Midbrain (tissue), 1 donor: ENCODE measurements at regions not wholly inside any gene's neighbourhood (a gene's known extent, or its start where the extent isn't known, plus 50 kb on each side); places are given as distances from the start of the nearest gene placed in this dataset.

ENCODE experiments used
- DNase-seq: peaks from one replicate; lab custom pipeline; 2025; lab: John Stamatoyannopoulos, UW

DNA sequence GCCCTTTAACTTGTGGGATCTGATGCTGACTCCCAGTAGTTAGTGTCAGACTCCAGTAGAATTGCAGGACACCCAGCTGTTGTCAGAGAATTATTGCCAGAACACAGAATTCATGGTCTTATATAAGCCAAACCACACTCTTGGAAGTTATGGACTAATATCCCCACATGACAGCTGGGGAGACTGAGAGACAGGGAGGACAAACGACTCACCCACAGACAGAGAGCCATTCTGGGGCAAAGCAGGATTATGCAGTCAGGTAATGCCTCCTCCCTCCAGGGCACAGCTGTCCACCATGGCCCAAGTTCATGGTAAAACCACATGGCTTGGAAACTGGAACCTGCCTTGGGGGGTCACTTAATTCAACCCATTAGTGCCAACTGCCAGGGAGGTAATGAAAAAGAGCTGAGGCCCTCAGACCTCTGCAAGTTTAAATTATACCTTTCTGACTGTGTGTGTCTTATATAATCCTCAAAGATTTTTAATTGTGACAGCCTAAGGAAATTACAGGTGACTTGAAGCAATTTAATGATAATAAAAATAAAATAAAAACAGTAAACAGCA is 299.5 kb downstream of the BUD13 start:
- no peak for DNase-seq

DNA sequence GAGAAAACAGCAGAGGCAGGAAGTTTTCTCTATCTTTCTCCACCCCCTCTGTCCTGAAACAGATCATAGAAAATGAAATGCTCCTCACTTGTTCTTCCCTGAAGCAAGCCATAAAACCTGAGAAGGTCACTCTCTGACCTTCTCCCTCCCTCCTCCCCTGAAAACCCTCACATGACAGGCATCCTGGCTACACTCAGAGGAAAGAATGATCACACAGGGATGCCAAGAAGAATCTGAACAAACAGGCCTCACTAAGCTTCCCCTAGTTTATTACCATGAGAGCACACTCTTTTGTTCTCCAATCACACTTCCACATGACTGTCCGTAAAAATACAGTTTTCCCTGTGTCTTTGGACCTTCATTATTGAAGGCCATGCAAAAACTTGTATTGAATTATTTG is 300.1 kb downstream of the BUD13 start:
- peak; percentile 5 for DNase-seq

DNA sequence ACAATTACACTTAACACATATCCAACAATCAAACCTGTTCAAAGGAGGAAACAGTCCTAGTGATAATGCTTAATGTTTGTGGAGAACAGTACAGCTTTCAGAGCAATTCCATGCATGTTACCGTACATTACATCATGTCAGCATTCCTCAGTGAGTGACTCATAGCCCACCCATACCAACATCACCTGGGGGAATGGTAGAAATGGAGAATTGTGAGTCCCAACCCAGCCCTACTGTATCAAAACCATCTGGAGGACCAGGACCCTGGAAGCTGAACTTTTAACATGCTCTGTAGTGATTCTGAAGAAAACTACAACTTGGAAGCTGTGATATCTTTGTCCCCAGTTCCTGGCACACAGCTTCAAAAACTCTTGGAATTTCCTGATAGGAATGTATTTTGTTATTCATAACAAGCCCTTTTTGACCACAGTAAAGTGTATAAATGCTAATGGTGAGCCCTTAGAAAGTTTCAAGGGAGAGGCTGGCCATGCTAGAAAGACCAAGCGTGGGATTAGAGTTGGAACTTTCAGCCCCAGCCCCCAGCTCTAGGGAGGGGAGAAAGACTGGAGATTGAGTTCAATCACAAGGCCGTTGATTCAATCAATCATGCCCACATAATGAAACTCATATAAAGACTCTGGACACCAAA is 301.1 kb downstream of the BUD13 start:
- DNase-seq = no peak

DNA sequence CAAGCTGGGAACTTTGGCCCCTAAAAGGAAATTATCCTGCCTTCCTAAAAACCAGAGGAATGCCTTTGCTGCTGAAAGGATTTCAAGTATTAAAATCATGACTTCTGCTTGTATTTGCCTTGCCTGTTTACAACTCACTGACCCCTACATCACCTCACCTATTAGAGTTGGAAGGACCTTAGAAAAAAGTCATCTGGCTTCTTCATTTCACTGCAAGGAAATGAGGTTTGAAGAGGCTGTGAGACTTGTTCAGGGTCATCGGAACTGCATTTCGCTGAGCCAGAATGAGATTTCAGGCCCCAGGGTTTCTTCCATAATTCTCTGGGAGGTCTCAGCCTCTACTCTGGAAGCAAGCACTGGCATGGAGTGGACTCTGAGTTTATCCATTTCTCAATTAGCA is 304.1 kb downstream of the BUD13 start:
- DNase-seq = no peak

DNA sequence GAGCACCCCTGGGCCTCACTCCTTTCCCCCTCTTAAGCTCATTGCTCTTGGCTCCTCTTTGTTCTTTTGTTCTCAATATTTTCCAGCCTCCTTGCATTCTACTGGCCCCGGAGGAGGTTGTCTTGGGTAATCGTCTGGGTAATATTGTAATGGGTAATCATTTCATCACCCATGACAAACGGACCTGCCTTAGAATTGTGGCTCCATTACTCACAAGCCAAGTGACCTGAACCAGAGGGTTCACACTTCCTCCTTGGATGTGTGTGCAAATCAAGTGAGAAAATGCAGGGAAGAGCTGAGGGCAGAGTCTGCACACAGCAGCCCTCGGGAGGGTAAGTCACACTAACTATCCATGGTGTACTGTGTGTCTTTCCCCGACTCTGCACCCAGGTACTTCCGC is 305.0 kb downstream of the BUD13 start:
- no peak for DNase-seq

DNA sequence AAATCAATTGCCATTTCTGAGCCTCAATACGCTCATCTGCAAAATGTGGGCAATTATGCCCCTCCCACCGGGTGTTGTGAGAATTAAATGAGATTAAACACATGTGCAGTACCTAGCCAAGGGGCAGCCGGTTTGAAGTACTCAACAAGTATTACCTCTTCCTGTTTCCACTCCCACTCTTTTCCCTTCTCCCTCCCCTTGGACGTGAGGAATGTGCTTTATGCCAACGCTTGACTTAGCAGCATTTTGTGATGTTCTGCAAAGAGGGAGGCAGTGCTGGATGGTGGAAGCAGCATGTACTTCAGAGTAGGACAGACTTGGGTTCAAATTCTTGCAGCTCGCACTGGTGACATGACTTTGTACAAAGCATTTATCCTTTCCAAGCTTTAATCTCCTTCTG is 306.0 kb downstream of the BUD13 start:
- DNase-seq = no peak

DNA sequence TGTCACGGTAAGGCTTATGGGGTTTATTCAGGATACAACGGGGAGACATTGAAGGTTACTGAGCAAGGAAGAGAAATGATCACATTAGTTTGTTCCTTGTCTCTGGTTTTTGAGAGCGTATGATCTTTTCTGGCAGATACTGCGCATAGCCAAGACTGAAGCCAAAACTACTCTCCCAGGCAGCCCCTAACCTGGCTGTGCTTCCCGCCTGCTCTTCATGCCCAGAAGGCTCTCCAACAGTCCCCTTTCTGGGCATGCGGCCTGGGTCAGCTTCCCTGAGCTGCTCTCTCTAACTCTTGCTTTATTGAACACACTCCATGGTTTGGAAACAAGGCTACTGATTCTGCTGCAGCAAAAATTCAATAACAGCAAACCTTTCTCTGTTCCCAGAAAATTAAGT is 306.6 kb downstream of the BUD13 start:
- DNase-seq = peak; percentile 20

DNA sequence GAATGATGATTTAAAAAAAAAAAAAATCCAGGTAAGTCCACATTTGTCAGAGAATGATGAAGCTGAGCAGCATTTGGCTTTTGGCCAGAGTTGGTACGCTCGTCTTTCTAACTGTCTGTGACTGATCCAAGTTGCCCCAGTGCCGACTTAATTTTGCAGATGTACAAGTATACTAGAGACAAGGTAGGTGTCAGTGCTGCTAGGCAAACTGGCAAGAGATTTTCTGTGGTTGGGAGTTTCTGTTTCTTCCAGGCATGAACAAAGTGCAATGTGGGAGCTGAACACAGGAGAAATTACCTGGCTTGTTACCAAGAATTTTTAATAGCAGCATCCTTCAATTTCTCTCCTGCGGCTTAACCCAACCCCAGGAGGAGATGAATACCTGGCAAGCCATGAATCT is 307.7 kb downstream of the BUD13 start:
- DNase-seq = no peak

DNA sequence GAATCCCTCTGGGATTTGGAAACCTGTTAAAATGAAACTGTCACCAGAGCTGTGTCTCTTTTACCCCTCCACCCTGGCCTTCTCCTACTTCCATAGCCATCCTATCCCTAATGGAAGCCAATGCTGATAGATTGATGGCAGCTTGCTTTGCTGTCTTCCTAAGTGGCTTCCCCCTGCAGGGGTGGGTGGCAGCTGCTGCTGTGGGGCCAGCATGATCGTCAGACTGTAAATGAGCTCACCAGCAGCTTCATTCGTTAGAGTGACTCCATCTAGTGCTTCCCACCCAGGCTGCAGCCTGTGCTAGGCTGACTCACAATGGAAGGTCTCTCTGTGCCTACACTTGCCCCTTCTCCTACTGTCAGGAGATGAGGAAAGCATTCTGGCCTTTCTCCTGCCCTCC is 311.0 kb downstream of the BUD13 start:
- no peak for DNase-seq

DNA sequence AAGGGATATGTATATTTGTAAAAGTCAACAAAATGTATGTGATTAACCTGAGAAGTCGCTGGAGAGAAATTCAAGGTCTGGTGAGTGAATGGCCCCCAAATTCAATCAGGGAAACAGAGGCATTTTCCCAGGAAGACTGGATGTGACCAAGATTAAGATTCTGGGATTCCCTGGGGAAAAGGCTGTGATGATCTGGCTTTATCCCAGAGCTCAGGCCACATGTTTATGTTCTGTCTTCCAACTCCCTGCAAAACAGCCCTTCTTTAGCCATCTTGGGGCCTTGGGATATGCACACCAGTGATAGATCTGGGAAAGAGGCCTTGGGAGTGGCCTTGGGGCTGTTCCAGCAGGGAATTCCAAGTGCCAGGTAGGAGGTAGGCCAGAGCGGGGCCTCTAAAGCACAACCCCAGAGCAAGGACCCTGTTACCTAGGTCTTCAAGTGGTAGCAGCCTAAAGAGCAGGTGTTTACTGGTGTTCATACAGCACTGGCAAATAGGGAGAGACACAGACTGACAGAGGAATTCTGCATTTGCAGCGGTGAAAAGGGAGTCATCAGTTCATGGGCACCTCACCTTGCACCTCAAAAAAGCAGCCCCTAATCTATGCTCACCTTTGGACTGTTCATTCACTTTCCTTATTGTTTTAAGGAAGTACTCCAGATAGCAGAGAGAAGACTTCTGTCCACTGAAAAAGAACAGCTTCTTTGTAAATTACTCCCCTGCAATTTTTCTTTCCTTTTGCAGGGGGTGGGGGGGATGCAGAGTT is 312.4 kb downstream of the BUD13 start:
- DNase-seq = no peak

DNA sequence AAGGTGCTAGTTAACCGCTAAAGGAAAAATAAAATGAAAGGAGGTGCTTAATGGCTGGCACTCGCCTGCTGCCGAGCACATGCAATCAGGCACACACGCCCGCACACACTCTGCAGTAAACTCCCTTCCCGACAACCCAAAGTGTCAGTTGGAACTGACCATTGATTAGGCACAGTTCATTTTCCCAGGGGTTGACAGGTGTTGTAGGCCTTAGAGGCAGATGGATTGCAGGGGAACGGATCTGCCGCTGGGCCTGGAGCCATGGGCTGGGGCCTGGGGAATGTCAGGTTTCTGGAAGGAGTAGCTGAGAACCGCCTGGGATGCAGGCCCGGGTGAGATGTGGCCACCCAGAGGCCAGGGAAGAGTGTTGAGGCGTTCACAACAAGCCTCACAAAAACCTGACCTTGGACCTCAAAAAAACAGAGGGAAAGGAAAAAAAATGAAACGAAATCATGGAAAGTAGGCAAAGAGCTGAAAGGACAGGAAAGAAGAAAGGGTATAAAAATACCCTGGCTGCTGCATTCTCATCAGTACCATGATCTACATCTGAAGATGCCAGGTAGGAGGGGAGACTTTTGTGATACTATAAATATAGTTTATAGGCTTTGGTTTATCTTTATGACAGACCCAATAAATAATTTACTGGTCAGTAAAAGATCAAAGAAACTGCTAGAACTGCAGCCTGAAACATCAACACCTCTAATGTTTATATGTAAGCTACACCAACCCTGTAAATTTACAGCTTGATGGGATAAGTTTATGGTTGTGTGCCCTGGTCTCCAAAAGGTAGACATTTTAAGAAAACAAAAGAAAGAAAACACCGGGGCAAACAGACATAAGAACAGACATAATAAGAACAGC is 313.4 kb downstream of the BUD13 start:
- no peak for DNase-seq

DNA sequence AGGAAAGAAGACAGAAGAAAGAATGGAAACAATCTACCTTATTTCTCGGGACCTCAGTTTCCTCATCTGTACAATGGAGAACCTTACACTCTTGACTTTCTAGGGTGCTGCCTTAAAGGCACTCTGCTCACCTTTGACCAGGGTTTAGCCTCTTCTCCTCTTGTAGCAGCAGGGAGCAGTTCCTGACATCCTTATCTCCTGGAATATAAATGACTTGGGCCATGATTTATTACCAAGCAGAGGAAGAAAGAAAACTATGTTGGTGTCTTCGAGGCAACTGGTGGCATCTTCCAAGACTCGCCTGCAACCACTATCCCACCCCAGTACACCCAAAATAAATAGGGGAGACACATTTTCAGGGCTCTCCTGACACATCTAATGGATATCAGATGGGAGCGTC is 314.2 kb downstream of the BUD13 start:
- DNase-seq = no peak

DNA sequence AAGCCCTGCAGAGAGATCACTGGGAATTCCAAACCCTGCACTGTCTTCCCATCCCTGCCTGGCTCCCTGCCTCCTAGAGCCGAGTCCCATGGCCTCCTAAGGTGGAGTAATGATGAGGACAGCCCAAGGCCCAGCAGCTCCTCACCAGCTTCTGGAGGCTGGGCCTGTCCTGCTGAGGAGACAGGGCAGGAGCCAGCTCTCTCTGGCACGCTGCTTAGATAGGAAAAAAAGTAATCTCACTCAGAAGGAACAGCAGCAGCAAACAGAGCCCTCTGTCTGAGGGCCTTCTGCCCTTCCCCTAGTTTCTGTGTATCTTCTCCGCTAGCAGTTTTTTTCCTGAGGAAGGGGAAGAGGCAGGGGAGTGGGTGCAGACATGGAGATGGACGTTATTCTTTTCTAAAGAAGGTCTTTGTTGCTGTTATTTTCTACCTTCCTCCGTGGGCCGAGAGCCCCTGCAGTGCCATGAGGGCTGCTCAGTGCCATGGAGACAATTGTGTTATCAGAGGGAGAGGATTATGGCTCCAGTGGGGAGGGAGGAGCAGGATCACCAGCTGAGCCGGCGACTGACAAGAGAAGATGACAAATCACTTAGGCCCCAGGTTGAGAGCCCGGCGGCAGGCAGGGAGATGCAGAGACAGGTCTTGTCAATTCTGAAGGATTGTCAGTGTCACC is 315.3 kb downstream of the BUD13 start:
- no peak for DNase-seq

DNA sequence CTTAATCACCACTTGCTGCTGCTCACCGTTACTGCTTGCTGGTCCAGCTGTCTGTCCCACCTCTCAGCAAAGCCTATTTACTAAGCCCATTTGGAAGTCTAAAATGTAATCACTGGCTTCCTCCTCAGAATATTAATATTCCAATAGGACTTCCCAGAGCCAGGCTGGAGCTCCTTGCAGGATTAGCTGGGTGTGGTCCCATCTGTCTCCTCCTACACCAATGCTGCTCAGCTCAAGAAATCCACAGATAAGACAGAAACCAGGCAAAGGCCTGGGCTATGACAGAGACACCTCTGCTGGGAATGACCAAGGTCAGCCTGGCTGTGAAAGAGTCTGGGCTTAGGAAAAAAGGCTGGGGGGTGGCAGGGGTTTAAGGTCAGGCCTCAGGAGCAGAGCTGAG is 317.8 kb downstream of the BUD13 start:
- DNase-seq = no peak

DNA sequence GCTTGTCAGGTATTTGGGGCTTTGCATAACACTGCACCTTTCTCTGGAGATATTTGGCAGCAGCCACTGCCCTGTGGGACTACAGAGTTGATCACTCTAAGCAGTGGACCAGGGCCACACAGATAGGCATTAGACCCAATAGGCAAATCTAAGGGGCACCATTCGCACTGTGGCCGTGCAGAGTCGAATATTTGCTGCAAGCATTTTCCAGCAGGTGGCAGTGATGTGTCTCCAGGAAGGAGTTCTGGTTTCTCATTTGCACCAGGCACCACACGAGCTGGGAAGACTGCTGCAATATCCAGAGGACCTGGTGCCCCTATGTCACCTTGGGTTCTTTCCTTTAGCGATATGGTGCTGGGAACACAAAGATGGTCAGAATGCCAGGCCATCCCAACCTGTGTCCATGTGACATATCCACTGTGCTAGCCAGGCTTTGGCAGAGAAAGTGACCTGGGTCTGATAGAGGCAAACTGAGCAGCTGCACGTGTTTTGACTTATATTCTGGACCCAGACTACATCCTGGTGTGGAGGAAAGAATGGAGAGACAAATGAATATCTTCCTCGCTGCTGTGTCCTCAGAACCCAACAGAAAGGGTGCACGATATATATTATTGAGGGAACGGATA is 318.7 kb downstream of the BUD13 start:
- DNase-seq = peak; percentile 44

DNA sequence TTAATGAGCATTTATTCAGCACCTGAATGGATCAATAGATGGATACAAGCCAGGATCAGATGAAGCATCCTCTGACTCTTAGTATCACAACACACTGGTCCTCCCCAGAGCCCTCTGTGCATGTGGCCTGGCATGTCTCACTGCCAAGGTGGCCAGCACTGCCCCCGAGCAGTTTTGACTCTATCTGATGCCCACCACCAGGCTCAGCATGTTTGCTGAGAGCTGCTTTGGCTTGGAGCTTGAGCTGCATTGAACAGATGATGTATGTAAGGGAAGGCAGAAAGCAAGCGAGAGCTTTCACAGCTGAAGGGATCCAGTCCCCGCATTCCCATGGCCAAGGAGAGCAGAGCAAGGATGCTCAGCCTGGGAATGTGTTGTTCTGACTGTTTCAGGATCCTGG is 320.3 kb downstream of the BUD13 start:
- DNase-seq = no peak

DNA sequence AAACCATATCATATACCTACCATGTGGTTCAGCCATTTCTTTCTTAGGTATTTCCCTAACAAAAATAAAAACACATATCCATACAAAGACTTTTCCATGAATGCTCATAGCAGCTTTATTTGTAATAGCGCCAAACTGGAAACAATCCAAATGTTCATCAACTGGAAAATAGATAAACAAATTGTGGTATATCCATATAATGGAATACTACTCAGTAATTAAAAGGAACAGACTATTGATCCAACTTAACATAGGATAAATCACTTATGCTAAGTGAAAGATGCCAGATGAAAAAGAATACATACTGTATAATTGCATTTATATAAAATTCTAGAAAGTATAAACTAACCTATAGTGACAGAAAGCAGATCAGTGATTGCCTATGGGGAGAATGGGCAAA is 323.3 kb downstream of the BUD13 start:
- DNase-seq = no peak

DNA sequence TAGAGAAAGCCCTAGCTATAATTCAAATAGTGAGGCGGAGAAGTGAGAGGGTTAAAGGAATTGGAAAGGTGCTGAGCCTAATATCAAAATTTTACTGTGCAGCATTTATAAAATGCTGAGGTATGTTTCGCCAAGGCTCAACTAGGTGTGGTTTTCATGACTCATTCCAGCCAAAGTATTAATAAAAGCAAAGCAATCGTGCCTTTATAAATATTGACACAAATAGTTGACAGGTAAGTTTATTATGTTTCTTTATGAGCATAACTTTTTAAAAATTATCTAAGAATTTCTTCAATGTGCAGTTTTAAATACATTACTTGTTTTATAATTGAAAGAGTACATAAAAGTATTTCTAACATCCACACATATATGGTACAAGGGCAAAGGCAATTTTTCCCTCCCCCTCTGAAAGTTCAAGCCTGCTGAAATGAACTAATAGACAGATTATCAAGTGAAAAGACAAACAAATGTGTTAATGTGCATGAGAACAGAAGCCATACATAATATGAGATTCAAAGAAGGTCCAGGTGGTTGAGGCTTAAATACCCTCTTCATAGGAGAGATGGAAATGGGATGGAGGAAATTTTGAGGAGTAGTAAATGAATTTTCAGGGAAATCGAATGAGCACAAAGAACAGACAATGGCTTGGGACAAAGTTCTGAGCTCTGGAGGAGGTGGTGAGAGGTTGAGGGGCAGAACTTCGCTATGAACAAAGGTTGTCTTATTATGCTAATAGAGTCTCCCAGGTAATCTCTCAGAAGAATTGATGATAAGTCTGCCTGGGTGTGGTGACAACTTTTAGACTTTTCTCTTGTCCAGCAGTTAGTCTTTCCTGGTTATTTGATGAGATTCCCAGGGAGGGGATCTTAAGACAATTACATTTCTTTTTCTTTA is 326.5 kb downstream of the BUD13 start:
- DNase-seq = no peak

DNA sequence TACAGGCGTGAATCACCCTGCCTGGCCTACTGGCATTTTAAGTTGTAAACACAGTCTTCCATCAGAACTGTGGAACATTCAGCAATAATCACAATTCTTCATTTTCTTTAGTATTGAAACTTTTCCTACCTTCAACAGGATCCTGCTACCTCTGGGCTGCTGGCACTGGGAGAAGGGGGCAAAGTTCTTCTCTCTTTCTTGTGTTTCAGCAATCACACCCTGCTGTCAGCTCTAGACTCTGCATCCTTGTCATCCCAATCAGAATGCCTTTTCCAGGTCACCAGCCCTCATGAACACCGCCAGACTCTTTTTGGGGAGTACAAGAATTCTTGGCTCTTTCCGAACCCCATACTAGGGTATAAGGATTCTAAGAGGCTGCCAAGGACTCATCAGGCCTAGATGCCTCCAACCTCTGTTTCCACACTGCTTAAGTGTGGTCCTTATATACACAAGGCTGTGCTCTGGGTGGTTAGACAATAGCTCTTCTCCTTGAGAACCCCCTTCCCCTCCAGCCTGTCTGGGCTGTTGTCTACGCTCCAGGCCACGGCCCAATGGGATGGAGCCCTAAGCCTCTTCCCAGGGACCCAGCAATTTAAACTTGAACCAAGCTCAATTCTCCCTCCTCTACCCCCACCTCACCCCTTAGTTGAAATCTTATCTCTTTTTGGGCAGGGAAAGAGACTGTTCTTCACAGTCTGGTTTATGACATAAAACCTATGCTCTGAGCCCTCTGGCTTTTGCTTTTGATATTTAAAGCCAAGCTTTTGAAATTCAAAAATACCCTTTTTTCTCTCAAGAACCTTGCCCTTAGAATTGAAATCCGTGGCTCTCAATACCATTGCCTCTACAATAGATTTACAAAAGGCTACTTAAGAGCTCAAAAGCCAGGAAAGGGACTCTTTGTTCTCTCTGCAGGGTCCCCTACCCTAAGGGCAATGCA is 327.4 kb downstream of the BUD13 start:
- no peak for DNase-seq
